DMS 273 treated with DMSO at 0.1 percent for 48 hours (cell line): ENCODE measurements at regions not wholly inside any gene's neighbourhood (a gene's known extent, or its start where the extent isn't known, plus 50 kb on each side); places are given as distances from the start of the nearest gene placed in this dataset.
"Not testable (repeated sequence)": the region's sequence is repeated elsewhere in the genome, so short reads cannot be mapped to it uniquely, and the experiment has no call there.

Source experiments
- DNase-seq: peaks from one replicate; lab custom pipeline; 2025; lab: John Stamatoyannopoulos, UW

DNA sequence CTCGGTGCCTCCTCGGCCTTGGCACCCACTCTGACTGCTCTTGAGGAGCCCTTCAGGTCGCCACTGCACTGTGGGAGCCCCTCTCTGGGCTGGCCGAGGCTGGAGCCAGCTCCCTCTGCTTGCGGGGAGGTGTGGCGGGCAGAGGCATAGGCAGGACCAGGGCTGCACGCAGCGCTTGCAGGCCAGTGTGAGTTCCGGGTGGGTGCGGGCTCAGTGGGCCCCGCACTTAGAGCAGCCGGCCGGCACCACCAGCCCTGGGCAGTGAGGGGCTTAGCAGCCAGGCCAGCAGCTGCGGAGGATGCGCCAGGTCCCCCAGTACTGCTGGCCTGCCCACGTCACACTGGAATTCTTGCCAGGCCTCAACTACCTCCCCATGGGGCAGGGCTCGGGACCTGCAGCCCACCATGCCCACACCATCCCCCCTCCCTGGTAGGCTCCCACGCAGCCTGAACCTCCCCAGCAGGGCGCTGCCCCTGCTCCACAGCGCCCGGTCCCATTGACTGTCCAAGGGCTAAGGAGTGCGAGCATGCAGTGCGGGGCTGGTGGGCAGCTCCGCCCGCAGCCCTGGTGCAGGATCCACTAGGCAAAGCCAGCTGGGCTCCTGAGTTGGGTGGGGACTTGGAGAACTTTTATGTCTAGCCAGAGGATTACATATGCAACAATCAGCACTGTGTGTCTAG is 602.9 kb upstream of the ST8SIA4 start:
- no peak for DNase-seq

DNA sequence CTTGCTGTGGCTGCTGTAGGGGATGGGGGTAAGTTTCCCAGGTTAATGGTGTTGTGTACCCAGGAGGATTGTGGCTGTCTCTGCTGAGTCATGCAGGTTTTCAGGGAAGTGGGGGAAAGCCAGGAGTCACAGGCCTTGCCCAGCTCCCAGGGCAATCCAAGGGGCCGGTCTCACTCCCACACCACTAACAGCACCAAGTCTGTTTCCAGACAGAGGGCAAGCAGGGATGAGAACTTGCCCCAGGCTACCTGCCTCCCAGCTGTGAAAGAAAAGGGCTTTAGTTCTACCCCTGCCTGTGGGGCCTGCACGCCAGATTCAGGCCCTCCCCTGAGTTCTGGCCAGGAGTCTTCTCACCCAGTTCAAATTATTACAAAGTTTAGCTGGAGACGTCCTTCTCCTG is 579.8 kb upstream of the ST8SIA4 start:
- DNase-seq: no peak

DNA sequence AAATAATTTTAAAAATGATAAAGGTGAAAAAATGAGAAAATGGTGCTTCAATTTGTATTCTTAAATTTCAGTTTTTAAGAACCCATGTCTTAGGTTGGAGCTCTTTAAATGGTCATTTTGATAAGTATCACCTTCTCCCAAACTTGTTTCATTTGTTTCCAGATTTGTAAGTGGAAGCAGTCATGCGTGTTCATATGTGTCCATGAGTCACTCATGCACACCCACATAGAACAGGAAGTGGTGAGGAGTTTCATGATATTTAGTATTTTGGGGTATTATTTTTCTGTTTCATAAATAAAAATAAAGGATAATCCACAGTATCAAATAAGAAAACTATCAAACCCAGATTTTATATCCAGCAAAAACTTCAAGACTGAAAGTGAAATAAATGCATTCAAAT is 570.4 kb upstream of the ST8SIA4 start:
- DNase-seq: no peak

DNA sequence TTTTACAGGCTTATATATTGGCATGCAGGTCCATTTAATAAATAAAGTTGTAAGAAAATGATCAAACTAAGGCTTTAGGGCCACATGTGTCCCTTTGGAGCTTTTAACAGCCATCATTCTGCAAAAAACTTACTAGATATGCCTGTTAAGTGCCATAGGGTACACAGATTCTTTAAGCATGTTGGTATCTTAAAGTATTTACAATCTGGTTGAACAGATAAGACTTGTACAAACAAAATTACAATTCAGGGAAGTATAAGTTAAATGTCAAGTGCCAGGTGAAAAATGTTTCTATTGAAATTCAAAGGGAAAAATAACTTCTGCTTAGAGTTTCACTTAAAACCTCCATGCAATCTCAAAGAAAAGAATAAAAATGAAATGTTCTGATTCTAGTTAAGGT is 558.4 kb upstream of the ST8SIA4 start:
- DNase-seq: no peak

DNA sequence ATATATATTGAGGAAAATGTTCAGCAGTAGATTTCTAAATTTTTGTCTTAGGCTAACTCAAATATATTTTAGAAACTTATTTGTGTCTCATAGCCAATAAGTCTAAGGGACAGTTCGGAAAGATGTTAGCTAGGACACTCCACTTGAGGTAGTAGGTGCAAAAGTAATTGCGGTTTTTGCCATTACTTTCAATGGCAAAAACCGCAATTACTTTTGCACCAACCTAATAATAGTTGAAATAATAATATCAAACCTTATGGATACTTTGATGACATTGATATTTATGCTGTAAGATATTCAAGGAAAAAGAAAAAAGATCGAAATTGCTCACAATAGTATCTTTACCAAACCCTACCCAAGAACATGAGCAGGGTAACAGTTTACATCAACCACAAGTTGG is 555.5 kb upstream of the ST8SIA4 start:
- DNase-seq: no peak

DNA sequence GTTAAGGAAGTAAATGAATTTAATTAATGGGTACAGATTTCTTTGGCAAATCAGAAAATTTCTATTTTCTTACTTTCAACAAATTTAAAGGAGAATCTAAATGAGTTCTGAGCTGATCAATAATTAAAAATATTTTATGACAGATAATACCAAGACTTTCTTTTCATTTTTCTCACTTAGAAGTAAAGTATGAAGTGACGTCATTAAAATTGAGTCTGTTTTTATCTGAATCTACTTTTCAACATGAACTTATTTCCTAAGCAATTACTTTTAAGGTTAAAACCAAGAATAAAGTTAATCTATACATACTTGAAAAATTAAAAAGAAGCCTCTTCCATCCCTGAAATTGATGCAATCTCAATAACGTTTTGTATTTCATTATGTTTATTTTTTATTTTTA is 552.8 kb upstream of the ST8SIA4 start:
- DNase-seq: no peak

DNA sequence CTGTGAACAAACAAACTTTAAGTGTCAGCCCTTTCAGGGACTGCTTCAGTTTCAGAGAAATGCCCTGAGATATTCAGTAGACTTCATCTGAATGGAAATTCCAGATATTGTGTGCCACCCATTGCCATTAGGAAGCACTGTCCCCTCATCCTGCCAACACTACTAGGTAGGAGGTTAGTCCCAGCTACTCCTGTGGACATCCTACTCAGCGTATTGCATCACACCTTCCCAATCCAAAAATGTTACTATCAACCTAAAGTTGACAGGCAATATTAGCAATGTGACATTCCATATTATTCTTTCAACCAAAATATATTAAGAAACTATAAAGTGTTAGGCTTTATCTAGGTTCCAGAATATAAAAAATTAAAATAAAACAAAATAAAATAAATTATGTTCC is 552.0 kb upstream of the ST8SIA4 start:
- DNase-seq: no peak

DNA sequence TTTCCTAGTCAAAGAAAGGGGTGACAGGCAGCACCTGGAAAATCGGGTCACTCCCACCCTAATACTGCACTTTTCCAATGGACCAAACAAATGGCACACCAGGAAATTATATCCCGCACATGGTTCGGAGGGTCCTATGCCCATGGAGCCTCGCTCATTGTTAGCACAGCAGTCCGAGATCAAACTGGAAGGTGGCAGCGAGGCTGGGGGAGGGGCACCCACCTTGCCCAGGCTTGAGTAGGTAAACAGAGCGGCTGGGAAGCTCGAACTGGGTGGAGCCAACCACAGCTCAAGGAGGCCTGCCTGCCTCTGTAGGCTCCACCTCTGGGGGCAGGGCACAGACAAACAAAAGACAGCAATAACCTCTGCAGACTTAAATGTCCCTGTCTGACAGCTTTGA is 539.2 kb upstream of the ST8SIA4 start:
- DNase-seq: not testable (repeated sequence)

DNA sequence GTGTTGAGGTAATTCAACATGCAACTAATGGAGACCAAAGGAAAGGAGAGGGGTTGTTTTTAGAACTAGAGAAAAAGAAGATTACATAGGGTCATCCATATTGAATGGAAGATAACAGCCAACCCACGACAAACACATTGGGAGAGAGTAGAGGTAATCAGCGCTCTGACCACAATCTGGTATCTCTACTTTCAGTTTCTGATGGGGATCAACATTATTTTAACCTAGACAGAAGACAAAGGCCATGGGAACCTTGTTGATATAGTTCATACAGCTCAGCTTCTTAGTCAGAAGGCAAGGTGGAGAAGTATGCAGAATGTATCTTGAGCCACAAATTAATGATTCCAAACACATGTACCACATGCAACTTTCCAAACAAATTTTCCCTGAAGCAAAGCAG is 537.1 kb upstream of the ST8SIA4 start:
- DNase-seq: no peak

DNA sequence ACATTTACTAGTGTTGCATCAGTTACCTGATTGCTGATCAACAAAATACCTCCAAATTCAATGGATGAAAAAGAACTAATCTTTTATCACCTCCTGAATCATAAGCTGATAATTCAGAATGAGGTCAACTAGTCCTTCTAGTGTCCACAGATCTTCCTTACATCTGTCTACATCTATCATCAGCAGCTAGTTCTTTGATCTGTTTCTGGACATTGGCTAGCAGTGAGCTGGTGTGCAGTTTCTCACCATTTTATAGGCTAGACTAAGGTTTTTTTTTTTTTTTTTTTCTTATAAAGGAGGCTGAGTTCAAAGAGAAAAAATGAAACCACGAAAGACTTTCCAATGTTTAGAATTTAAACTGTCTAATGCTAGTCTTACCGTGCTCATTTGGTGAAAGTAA is 534.3 kb upstream of the ST8SIA4 start:
- no peak for DNase-seq

DNA sequence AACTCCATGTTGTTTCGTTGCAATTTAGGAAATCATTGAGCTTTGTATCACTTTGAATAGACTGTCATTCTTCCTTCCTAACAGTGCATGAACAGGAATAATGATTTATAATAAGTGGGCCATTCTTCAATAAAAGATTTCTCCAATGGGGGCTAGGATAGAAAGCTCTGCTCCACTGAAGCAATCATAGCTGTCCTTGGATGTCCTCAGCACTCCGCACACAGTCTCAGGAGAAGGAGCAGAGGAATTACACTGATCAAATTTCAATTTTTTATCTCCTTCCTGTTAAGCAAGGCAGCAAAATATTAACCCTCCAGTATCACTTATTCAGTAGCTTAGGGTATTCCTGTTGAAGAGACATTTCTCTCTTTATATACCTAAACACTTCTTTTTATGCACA is 532.7 kb upstream of the ST8SIA4 start:
- DNase-seq: no peak

DNA sequence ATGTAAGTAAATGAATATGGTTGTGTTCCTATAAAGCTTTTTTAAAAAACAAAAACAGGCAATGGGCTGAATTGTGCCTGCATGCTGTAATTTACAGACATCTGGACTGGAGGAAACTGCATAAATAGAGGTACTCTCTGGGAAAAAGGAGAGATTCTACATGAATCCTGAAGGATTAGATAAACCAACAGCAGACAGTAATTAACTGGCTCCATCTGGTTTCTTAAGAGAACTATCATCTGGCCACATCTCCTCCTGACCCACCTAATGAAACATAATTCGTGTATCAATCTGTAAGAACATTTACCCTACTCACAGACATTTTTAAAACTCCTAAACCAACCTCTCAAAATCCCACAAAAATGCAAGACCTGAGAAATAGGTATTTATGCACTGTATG is 528.1 kb upstream of the ST8SIA4 start:
- DNase-seq: peak; percentile 62

DNA sequence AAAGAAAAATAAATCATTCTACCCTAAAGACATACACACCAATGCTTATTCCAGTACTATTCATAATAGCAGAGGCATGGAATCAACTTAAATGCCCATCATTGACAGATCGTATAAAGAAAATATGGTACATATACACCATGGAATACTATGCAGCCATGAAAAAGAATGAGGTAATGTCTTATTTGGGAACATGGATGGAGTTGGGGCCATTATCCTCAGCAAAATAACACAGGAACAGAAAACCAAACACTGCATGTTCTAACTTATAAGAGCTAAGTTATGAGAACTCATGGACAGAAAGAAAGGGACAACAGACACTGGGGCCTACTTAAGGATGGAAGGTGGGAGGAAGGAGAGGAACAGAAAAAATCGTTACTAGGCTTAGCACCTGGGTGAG is 527.5 kb upstream of the ST8SIA4 start:
- DNase-seq: no peak

DNA sequence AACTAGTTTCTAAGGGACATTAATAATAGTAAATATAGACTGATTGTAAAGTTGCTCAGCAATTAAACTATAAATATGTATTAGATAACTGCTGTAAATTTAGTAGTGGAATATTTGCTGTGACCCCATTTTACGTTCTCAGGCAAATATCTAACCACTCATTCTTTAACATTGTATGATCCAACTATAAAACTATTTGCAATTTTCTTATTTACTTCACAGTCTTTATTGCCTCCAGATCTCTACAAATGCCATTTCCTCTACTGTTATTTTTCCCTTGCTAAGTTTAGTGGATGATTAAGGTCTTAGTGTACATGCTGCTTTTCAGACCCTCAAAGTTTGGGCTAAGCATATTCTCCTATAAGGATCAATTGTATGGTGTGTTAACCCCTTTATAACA is 526.2 kb upstream of the ST8SIA4 start:
- DNase-seq: no peak

DNA sequence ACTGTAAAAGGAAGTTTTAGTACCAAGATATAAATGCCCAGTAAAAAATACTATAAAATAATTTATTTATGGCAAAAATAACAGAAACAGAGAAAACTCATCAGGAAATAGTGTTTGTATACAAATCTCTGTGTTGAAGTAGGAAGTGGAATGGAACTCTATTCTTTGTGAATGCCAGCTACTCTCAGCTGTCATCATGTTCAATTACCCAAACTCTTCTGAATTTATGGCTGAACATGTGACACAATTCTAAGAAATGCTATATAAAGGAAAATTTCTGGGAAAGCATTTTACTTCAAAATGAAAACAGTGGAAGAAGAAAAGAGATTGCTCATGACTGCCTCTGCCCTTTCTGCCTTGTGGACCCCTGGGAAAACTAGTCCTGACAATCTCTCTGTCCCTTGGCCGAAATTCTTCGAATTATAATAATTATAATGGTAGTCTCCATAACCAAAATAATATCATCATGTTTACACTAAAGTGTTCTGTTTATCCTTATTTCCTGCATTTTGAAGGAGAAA is 522.3 kb upstream of the ST8SIA4 start:
- DNase-seq: no peak

DNA sequence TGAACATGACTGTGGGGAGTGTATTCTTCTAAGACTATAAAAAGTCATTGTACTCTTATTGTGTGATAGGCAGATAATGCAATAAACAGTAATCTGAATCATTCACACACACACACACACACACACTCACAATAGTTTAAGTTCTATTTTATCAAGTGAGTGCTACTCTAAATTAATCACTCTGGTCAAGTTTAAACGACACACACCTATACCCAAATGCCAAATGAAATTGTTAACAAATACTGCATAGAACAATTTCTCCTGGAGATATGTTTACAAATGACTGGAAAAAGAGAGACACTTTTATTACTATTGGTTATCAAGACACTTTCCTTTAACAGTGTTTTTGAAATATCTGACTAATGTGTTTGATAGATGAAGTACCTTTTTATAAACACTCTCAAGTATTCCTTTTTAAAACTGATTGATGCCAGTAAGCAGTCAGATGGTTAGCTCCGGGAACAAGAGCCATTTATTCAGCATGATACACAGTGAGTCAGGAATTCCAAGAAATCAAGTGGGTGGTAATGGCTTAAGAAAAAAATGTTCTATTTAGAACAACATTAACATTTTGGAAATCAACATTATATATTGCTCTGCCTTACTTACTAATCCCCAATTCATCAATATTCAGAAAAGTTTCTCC is 521.6 kb upstream of the ST8SIA4 start:
- no peak for DNase-seq

DNA sequence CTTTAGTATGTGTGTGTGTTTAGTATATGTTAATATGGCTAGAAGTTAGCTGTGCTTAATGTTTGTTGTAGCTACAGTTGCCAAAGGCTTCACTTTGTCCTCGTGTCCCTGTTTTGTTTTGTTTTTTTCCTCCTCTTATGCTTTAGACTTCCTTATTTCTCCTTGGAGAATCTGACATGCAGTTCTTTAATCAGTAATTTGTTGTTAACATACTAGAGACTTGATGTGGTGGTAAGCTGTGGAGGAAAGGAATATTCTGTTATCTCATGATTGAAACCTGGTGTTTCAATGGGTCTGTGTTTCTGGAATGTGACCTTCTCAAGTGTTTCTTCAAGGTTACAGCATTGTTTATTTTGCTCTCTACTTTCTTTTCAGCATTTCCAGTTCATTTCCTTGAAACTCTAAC is 515.6 kb upstream of the ST8SIA4 start:
- no peak for DNase-seq

DNA sequence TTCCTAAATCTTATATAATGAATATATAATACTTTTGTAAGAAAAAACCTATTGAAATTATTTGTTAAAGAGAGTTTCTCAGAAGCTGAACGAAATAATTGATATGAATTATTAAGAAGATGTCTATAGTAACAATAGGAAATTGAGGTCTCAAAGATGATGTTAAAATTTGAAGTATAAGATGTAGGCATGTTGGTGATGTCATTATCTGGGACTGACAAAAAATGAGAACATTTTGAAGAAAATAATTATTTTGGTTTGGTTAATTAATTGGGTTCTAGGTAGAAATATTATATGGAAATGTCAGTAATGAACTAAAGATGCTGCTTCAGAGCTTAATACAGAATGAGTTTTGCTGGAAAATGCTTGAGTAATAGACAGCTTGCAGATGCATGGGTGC is 501.4 kb upstream of the ST8SIA4 start:
- DNase-seq: no peak

DNA sequence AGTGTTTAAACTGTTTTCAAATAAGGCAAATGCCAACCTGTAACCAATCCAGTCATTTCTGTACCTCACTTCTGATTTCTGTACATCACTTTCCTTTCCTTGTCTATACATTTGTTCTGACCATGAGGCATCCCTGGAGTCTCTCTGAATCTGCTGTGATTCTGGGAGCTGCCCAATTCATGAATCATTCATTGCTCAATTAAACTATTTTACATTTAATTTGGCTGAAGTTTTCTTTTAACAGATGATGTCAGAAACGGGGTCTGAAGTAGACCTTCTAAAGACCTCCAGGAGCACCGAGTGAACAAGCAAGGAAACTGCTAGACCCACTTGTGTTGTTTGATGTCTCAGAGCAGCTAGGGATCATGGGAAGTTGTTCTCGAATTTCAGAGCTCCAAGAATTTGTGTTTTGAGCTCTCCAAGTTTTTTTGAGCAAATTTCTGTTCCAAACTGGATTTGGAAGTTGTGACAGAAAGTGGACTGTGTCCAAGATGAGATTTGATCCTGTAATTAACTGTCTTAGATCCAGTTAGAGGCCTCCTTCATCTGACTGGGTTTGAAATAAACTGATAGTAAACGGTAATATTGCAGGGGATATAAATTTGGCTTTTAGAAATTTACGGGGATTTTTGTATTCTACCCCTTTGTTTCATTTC is 490.8 kb upstream of the ST8SIA4 start:
- no peak for DNase-seq

DNA sequence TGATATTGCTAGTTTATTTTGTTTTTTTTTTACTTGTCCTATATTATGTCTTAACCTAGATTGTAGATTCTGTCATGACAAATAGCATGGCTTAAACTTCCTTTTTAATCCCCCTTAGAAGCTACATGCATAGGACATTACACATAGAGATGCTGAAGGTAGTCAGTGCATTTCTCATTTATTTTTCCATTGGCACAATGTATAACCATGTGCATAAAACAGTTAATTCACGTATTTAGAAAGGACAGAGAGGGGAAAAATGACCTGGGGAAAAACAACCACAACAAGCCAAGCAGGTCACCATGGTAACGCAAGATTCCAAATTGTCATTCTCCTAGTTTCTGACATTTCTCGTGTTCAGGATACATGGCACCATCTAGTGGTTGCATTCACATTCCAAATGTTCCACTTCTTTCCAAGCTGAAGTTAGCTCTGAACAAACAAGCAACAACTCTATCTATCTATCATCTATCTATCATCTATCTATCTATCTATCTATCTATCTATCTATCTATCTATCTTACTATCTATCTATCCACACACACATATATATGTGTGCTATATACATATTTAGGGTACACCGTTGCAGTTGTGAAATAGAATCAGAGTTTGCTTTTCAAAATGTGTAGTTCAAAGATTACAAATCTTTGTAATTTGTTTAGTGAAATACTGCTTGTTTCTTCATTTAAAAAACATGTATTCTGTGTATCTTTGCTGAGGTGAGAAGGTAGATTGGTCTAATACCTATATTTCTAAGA is 487.2 kb upstream of the ST8SIA4 start:
- no peak for DNase-seq

DNA sequence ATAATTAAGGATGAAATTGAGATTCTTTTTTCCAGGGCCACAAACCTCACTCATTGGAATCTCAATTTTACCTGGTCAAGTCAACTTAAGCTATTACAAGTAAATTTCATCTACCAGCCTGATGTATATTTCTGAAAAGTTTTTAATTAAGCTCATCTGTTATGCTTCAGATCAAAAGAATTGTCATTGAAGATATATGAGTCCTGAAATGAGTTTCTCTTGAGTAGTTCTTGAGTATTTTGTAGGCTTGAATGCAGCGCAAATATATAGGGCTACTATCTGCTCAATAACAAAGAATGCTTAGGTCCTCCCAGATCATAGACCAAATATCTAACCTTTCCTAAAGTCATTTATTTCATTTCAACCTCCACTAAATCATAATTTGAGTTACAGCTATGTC is 482.2 kb upstream of the ST8SIA4 start:
- no peak for DNase-seq

DNA sequence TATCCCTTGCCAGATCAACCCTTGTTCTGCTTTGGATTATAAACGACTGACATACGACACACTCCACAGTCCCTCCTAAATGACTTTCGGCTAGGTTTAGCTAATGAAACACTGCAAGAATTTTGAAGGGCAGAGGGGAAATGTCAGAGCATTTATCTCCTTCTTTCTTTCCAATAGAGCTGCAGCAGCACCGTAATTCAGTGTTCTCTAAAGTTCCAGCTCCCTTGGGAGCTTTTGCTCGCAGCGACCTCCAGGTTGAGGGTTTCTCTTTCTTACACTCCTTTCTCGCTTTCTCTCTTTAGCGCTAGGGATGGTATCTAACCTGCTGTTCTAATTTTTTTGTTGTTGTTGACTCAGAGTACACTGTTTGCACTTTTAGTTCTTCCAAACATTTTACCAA is 467.1 kb upstream of the ST8SIA4 start:
- no peak for DNase-seq

DNA sequence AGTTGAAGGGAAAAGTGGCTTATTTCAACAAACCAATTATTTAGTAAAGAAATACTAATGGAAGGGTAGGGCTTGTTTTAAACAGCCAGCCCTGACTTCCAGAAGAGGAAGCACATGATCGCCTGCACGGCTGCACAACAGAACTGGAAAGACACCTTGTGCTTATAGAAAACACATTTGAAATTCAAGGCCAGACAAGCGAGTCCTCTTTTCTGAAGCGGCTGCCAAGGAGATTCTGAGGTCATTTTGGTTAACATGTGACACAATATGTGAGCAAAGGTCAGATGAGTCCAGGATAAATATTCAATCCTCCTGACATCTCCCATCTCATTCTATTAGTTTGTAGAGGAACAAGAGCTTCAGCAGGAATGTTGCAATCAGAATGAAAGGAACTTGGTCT is 461.4 kb upstream of the ST8SIA4 start:
- DNase-seq: no peak
